Neural crest cell (in vitro differentiated cells): ENCODE measurements at regions not wholly inside any gene's neighbourhood (a gene's known extent, or its start where the extent isn't known, plus 50 kb on each side); places are given as distances from the start of the nearest gene placed in this dataset.

ENCODE experiments used
- DNase-seq: peaks from one replicate; pipeline ENCODE4 v3.0.0; 2021; ENCODE audit warnings: low read depth, mixed read lengths, low spot score
- H3K27ac Mint-ChIP-seq: one replicate; pipeline ENCODE4 v1.8.0; 2021; ENCODE audit warnings: mild to moderate bottlenecking, mixed read lengths; ENCODE audit not compliant: unreplicated experiment
- H3K27me3 Mint-ChIP-seq: 2 replicates; pipeline ENCODE4 v1.8.0; 2021; ENCODE audit warnings: low read depth, mild to moderate bottlenecking, mixed read lengths
- H3K36me3 Mint-ChIP-seq: 2 replicates; pipeline ENCODE4 v1.8.0; 2021; ENCODE audit warnings: low read depth, mild to moderate bottlenecking, mixed read lengths
- H3K4me1 Mint-ChIP-seq: 2 replicates; pipeline ENCODE4 v1.8.0; 2021; ENCODE audit warnings: mixed read lengths
- H3K4me3 Mint-ChIP-seq: one replicate; pipeline ENCODE4 v1.8.0; 2021; ENCODE audit warnings: mild to moderate bottlenecking, mixed read lengths
- H3K9me3 Mint-ChIP-seq: 2 replicates; pipeline ENCODE4 v1.8.0; 2021; ENCODE audit warnings: mixed read lengths
- TF ChIP-seq, protein P1 (sequence below): fragments of 200-600 bp; sonication (generic); conservative IDR thresholded peaks from 2 replicates; pipeline ENCODE4 v1.5.0; 2021; ENCODE audit warnings: antibody characterized with exemption, mild to moderate bottlenecking

- Mint-ChIP-seq H3K4me3 (no peak overlapping the region), H3K27me3 (no peaks in the 10 kb centered on the region), H3K9me3 (no peaks in the 10 kb centered on the region), H3K4me1 (no peaks in the 10 kb centered on the region), H3K27ac (no peak overlapping the region), H3K36me3 (no peaks in the 10 kb centered on the region)
- no peak for DNase-seq
- TF ChIP-seq, protein P1, sequence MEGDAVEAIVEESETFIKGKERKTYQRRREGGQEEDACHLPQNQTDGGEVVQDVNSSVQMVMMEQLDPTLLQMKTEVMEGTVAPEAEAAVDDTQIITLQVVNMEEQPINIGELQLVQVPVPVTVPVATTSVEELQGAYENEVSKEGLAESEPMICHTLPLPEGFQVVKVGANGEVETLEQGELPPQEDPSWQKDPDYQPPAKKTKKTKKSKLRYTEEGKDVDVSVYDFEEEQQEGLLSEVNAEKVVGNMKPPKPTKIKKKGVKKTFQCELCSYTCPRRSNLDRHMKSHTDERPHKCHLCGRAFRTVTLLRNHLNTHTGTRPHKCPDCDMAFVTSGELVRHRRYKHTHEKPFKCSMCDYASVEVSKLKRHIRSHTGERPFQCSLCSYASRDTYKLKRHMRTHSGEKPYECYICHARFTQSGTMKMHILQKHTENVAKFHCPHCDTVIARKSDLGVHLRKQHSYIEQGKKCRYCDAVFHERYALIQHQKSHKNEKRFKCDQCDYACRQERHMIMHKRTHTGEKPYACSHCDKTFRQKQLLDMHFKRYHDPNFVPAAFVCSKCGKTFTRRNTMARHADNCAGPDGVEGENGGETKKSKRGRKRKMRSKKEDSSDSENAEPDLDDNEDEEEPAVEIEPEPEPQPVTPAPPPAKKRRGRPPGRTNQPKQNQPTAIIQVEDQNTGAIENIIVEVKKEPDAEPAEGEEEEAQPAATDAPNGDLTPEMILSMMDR = no peak
These were observed 431.2 kb upstream of the FAM47C start for GRCh38 chrX:36577006-36577405.

DNA sequence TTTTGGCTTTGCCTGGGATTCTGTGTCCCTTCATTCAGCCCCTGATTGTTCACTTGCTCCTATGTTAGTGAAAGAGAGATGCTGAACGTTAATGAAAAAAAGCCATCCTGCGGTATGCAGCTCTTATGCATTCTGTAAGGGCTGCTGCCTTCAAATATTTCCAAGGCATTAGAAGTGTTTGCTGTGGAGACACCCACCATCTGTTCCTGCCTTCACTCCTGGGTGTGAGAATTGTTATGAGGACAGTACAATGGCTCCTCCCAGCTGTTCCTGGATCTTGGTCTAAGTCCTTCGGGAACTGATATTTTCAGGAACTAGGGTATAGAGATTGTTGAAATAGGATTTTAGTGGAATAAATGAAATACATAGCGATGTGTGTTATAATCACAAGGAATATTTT is 427.1 kb upstream of the FAM47C start:
- H3K27me3 Mint-ChIP-seq = no peaks in the 10 kb centered on the region
- no peak overlapping the region for H3K4me3 Mint-ChIP-seq
- no peak overlapping the region for H3K27ac Mint-ChIP-seq
- H3K9me3 Mint-ChIP-seq = no peaks in the 10 kb centered on the region
- H3K4me1 Mint-ChIP-seq = no peaks in the 10 kb centered on the region
- TF ChIP-seq, protein P1 = no peak
- DNase-seq = no peak
- H3K36me3 Mint-ChIP-seq = no peaks in the 10 kb centered on the region

- Mint-ChIP-seq H3K4me1 (no peaks in the 10 kb centered on the region), H3K36me3 (no peaks in the 10 kb centered on the region), H3K27me3 (no peaks in the 10 kb centered on the region), H3K27ac (no peak overlapping the region), H3K4me3 (no peak overlapping the region), H3K9me3 (no peaks in the 10 kb centered on the region)
- TF ChIP-seq, protein P1 = no peak
- no peak for DNase-seq
These were observed 424.5 kb upstream of the FAM47C start for GRCh38 chrX:36583674-36584073.

DNA sequence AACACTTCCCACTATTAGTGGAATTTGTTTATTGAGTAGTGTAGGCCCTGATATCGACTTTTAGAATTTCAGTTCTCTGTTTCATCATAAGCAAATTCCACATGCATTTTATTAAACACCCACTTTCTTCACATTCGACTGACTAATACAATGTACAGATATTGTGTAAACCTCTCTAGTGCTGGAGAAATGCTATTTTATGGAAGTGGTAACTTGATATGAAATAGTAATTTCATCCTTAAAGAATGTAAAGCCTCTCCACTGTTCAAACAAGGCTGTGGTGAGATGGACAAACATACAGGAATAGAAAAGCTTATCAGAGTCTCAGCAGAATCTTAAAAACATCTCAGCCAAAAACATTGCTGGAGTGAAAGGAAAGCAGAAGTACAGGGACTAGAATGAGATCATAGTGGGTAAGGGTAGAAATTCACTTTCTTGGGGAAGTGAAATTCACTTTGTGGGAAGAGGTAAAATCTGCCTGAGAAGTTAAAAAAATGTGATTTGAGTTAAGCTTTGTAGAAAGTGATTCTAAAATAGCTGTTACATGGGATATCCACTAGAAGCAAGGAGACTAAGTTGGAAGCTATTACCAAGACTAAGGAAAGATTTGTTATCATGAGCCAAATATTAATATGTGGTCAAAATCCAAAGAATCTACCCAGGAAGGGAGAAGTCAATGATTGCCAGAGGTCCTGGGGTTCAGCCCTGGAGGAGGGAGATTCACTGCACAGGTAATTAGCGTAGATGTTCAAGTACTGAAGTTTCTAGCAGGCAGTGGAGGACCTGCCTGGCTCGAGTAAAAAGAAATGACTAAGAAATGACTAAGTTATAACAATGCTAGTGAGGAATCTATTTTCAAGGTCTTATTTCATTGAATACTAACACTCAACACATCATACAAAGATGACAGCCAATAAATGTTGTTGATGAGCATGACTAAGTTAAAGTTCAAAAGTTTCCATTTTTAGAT is 398.3 kb upstream of the FAM47C start:
- H3K4me1 Mint-ChIP-seq = no peaks in the 10 kb centered on the region
- no peak for DNase-seq
- H3K4me3 Mint-ChIP-seq = no peak overlapping the region
- TF ChIP-seq, protein P1 = no peak
- no peaks in the 10 kb centered on the region for H3K36me3 Mint-ChIP-seq
- no peaks in the 10 kb centered on the region for H3K27me3 Mint-ChIP-seq
- peaks cover 3% of the 10 kb centered on the region for H3K9me3 Mint-ChIP-seq
- H3K27ac Mint-ChIP-seq = no peak overlapping the region

DNA sequence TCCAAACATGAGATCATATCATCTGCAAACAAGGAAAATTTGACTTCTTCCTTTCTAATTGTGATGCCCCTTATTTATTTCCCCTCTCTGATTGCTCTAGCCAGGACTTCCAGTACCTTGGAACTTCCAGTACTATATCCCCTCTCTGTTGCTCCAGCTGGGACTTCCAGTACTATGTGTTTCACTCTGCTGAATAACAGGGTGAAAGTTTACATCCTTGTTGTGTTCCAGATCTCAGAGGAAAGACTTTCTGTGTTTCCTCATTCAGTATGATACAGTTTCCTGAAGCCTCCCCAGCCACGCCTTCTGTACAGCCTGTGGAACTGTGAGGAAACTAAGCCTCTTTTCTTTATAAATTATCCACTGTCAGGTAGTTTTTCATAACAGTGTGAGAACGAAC is 381.3 kb upstream of the FAM47C start:
- Mint-ChIP-seq H3K27me3 (no peaks in the 10 kb centered on the region), H3K4me3 (no peak overlapping the region), H3K4me1 (no peaks in the 10 kb centered on the region), H3K27ac (no peak overlapping the region), H3K36me3 (no peaks in the 10 kb centered on the region), H3K9me3 (peaks cover 2% of the 10 kb centered on the region)
- TF ChIP-seq, protein P1 = no peak
- DNase-seq = no peak
